Ectodermal cell (in vitro differentiated cells): ENCODE measurements at regions not wholly inside any gene's neighbourhood (a gene's known extent, or its start where the extent isn't known, plus 50 kb on each side); places are given as distances from the start of the nearest gene placed in this dataset.
"Not testable (repeated sequence)": the region's sequence is repeated elsewhere in the genome, so short reads cannot be mapped to it uniquely, and the experiment has no call there.

Experiments used
- H3K27ac ChIP-seq: 2 replicates; pipeline ENCODE4 v1.7.0; 2013; ENCODE audit warnings: mild to moderate bottlenecking, low read depth, low read length; ENCODE audit not compliant: insufficient read depth, poor library complexity, severe bottlenecking
- H3K27me3 ChIP-seq: 2 replicates; pipeline ENCODE4 v1.7.0; 2013; ENCODE audit warnings: mild to moderate bottlenecking, low read length; ENCODE audit not compliant: insufficient read depth, control insufficient read depth, poor library complexity, severe bottlenecking
- H3K36me3 ChIP-seq: one replicate; pipeline ENCODE4 v1.7.0; 2013; ENCODE audit warnings: low read length; ENCODE audit not compliant: control insufficient read depth, insufficient read depth
- H3K4me1 ChIP-seq: one replicate; pipeline ENCODE4 v1.7.0; 2013; ENCODE audit warnings: low read length; ENCODE audit not compliant: control insufficient read depth, insufficient read depth
- H3K4me3 ChIP-seq: 2 replicates; pipeline ENCODE4 v1.7.0; 2013; ENCODE audit warnings: low read depth, low read length, control low read depth; ENCODE audit not compliant: insufficient read depth
- H3K9me3 ChIP-seq: 2 replicates; pipeline ENCODE4 v1.7.0; 2013; ENCODE audit warnings: mild to moderate bottlenecking, low read length, moderate library complexity; ENCODE audit not compliant: control insufficient read depth
- WGBS, 2 experiments: methylation state at CpG; one replicate each; pipeline ENCODE4 v1.1.7; 2013; ENCODE audit warnings: missing lambda C conversion rate in 2 of 2; 5-methylcytosine and 5-hydroxymethylcytosine counted together

GRCh38 chr14:86911486-86911885 lies 1081.5 kb downstream of the GALC start:
- no peak overlapping the region for H3K4me3 ChIP-seq
- H3K27me3 ChIP-seq = no peaks in the 10 kb centered on the region
- H3K36me3 ChIP-seq = no peaks in the 10 kb centered on the region
- no peaks in the 10 kb centered on the region for H3K9me3 ChIP-seq
- no peaks in the 10 kb centered on the region for H3K4me1 ChIP-seq
- H3K27ac ChIP-seq = no peak overlapping the region
- WGBS, 2 experiments = 96 to 97% methylated on average over 6 of the region's 6 CpGs

- not testable (repeated sequence) for H3K4me1 ChIP-seq, H3K36me3 ChIP-seq, H3K27me3 ChIP-seq, H3K4me3 ChIP-seq, H3K27ac ChIP-seq, H3K9me3 ChIP-seq
- WGBS, 2 experiments = 95 to 96% methylated on average over 48 of the region's 48 CpGs
Observed at GRCh38 chr14:86905386-86905926, 1087.5 kb downstream of the GALC start.

GRCh38 chr14:86902176-86902950 lies 1090.6 kb downstream of the GALC start:
- no peaks in the 10 kb centered on the region for H3K36me3 ChIP-seq
- H3K27ac ChIP-seq = no peak overlapping the region
- H3K27me3 ChIP-seq = no peaks in the 10 kb centered on the region
- H3K9me3 ChIP-seq = no peaks in the 10 kb centered on the region
- H3K4me3 ChIP-seq = no peak overlapping the region
- no peaks in the 10 kb centered on the region for H3K4me1 ChIP-seq
- WGBS, 2 experiments = 94 to 96% methylated on average over 7 of the region's 7 CpGs

- H3K4me1 ChIP-seq = no peaks in the 10 kb centered on the region
- H3K4me3 ChIP-seq = no peak overlapping the region
- no peaks in the 10 kb centered on the region for H3K36me3 ChIP-seq
- H3K9me3 ChIP-seq = no peaks in the 10 kb centered on the region
- H3K27me3 ChIP-seq = no peaks in the 10 kb centered on the region
- 88 to 95% methylated on average over 2 to 4 of the region's 4 CpGs for WGBS, 2 experiments
- H3K27ac ChIP-seq = no peak overlapping the region
Observed at GRCh38 chr14:86897704-86898513, 1095.1 kb downstream of the GALC start.

- no peaks in the 10 kb centered on the region for H3K36me3 ChIP-seq
- no peaks in the 10 kb centered on the region for H3K27me3 ChIP-seq
- H3K4me3 ChIP-seq = no peak overlapping the region
- H3K4me1 ChIP-seq = no peaks in the 10 kb centered on the region
- no peaks in the 10 kb centered on the region for H3K9me3 ChIP-seq
- H3K27ac ChIP-seq = no peak overlapping the region
Observed at GRCh38 chr14:86897224-86897623, 1095.8 kb downstream of the GALC start.

GRCh38 chr14:86896701-86897100 lies 1096.3 kb downstream of the GALC start:
- Histone ChIP-seq H3K4me1 (no peaks in the 10 kb centered on the region), H3K27me3 (no peaks in the 10 kb centered on the region), H3K36me3 (no peaks in the 10 kb centered on the region), H3K27ac (no peak overlapping the region), H3K9me3 (no peaks in the 10 kb centered on the region), H3K4me3 (no peak overlapping the region)
- WGBS, 2 experiments = 83 to 93% methylated on average over 2 to 4 of the region's 4 CpGs

- Histone ChIP-seq H3K4me1 (no peaks in the 10 kb centered on the region), H3K27ac (no peak overlapping the region), H3K36me3 (no peaks in the 10 kb centered on the region), H3K4me3 (no peak overlapping the region), H3K9me3 (no peaks in the 10 kb centered on the region), H3K27me3 (no peaks in the 10 kb centered on the region)
- 62 to 82% methylated on average over 2 of the region's 2 CpGs for WGBS, 2 experiments
Observed at GRCh38 chr14:86892152-86892956, 1100.6 kb downstream of the GALC start.

- Histone ChIP-seq H3K36me3 (no peaks in the 10 kb centered on the region), H3K27me3 (no peaks in the 10 kb centered on the region), H3K9me3 (no peaks in the 10 kb centered on the region), H3K27ac (no peak overlapping the region), H3K4me3 (no peak overlapping the region), H3K4me1 (no peaks in the 10 kb centered on the region)
- 82 to 88% methylated on average over 4 of the region's 4 CpGs for WGBS, 2 experiments
Observed at GRCh38 chr14:86885280-86885679, 1107.7 kb downstream of the GALC start.

GRCh38 chr14:86884498-86884897 lies 1108.5 kb downstream of the GALC start:
- H3K27ac ChIP-seq = no peak overlapping the region
- H3K36me3 ChIP-seq = no peaks in the 10 kb centered on the region
- no peaks in the 10 kb centered on the region for H3K4me1 ChIP-seq
- H3K4me3 ChIP-seq = no peak overlapping the region
- H3K27me3 ChIP-seq = no peaks in the 10 kb centered on the region
- no peaks in the 10 kb centered on the region for H3K9me3 ChIP-seq

- H3K4me1 ChIP-seq = no peaks in the 10 kb centered on the region
- H3K9me3 ChIP-seq = no peaks in the 10 kb centered on the region
- H3K27ac ChIP-seq = no peak overlapping the region
- H3K4me3 ChIP-seq = no peak overlapping the region
- H3K27me3 ChIP-seq = no peaks in the 10 kb centered on the region
- 92% methylated on average over 3 of the region's 3 CpGs for WGBS, 2 experiments
- H3K36me3 ChIP-seq = no peaks in the 10 kb centered on the region
Observed at GRCh38 chr14:86882818-86883217, 1110.2 kb downstream of the GALC start.
